Left ventricle myocardium superior (tissue), 1 donor: ENCODE measurements at regions not wholly inside any gene's neighbourhood (a gene's known extent, or its start where the extent isn't known, plus 50 kb on each side); places are given as distances from the start of the nearest gene placed in this dataset.
"Not testable (repeated sequence)": the region's sequence is repeated elsewhere in the genome, so short reads cannot be mapped to it uniquely, and the experiment has no call there.

ENCODE experiments used
- ATAC-seq: fragments of 200-7000 bp; cut with Tn5 transposase; one replicate; pipeline ENCODE4 v1.9.1; 2020; ENCODE audit warnings: mild to moderate bottlenecking, moderate library complexity
- DNase-seq: peaks from one replicate; pipeline ENCODE4 v3.0.0-alpha.2; 2020
- intact Hi-C: fragments of 100-400 bp; cut with micrococcal nuclease; formaldehyde crosslinking; loops from one replicate; pipeline ENCODE4 v1.11.0; 2022
- donor health status: DM: no; HTN: yes; CAD: no; lungs with severe emphysema.

- intact Hi-C loops, result no loop called here
- no peak for DNase-seq
- no peak for ATAC-seq
Observed at GRCh38 chr4:123116412-123116811, 194.0 kb upstream of the NUDT6 start.

- DNase-seq (no peak), ATAC-seq (no peak)
- intact Hi-C loops, result no loop called here
Observed at GRCh38 chr4:123120473-123120872, 198.1 kb upstream of the NUDT6 start.

GRCh38 chr4:123121241-123121907 is 199.0 kb upstream of the NUDT6 start:
- ATAC-seq, result no peak
- intact Hi-C loops, result no loop called here
- no peak for DNase-seq

GRCh38 chr4:123125477-123125876 is 203.1 kb upstream of the NUDT6 start:
- no peak for DNase-seq
- no peak for ATAC-seq
- intact Hi-C loops, result no loop called here

DNA sequence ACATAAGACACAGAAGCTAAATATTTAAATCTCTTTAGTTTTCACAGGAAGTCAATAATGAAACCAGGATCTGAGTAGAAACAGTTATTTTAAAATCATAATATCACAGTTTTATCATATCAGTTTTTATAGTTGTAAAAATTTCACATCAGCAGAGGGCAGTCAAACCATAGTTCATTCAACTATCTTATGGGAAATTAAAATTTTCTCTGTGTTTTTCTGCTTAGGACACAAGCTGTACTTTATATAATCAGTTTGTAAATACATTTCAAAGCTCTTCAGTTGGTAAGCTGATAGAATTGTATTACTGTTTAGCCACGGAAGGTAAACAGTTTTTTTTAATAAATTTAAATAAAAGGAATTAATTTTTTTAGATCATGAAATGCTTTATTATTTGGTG is 204.8 kb upstream of the NUDT6 start:
- ATAC-seq, result no peak
- intact Hi-C loops, result no loop called here
- DNase-seq, result no peak

GRCh38 chr4:123127875-123128274 is 205.5 kb upstream of the NUDT6 start:
- ATAC-seq (no peak), DNase-seq (no peak)
- intact Hi-C loops, result no loop called here

GRCh38 chr4:123133397-123134050 is 211.1 kb upstream of the NUDT6 start:
- DNase-seq, result no peak
- ATAC-seq, result no peak
- intact Hi-C loops, result no loop called here

DNA sequence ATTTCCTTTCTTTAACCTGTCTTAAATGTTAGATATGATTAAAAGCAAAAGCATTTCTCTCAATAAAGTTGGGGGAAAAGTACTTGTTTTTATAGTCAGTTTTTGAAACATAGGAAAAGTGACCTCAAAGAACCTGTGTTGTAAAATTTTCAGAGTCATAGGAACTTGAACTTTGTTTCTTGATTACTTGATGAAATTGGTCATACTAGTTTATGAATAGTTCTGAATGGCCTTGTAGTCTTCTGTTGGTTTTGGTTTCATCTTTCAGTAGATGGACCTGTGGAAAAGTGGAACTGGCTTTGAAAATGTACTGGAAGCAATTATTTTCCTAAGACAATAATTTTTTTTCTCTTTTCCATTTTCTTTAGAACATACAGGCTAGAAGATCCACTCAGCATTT is 222.2 kb upstream of the NUDT6 start:
- DNase-seq (no peak), ATAC-seq (no peak)
- intact Hi-C loops, result no loop called here

DNA sequence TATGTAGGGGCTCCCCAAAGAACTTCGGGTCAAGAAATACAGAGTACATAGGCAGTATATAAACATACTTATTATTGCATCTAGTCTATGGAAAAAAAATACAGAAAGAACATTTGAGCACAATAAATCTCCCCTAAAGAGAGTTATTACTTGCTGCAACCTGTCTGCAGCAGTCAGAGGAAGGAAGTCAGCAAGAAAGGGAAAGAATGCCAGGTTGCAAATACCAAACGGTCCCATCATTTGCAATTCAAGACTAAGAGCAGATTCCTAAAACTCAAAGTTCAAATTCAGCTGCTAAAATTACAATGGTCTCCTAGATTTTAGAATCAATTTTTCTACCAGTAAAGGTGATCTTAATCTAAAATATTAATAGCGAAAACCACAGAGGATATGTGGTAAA is 236.2 kb upstream of the NUDT6 start:
- DNase-seq, result no peak
- no peak for ATAC-seq
- intact Hi-C loops, result no loop called here

DNA sequence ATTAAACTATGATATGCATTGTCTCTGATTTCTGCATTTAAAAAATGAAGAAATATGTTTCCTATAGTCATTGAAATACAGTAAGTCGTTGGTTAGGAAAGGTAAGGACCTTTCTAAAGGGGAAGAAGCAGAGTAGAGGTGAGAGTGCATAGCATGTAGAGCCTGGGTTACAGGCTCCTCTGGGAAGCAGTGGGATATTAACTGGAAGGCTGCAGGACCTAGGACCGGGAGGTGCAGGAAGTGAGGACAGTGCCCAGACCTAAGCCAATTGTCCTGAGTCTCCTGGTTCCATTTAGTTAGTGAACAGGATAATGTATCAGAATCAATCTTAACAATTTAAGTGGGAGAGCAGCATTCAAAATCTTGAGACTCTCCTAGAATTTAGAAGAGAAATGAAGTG is 237.1 kb upstream of the NUDT6 start:
- DNase-seq, result no peak
- ATAC-seq, result no peak
- intact Hi-C loops, result no loop called here

DNA sequence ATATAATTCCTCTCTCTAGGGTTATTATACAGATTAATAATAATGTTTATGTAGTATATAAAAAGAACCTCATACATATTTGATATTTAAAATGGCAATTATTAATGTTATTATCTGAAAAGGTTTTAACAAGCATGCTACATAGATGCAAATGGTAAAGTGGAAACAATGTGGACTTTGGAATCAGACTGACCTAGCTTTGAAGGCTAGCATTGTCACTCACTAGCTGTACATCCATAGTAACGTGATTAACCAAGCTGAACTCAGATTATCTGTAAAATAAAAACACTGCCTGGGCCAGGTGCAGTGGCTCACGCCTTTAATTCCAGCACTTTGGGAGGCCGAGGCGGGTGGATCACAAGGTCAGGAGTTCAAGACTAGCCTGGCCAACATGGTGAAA is 233.7 kb upstream of the SPRY1 start:
- ATAC-seq, result no peak
- no peak for DNase-seq
- intact Hi-C loops, result no loop called here

GRCh38 chr4:123163501-123163900 is 233.1 kb upstream of the SPRY1 start:
- DNase-seq (no peak), ATAC-seq (no peak)
- intact Hi-C loops, result no loop called here

DNA sequence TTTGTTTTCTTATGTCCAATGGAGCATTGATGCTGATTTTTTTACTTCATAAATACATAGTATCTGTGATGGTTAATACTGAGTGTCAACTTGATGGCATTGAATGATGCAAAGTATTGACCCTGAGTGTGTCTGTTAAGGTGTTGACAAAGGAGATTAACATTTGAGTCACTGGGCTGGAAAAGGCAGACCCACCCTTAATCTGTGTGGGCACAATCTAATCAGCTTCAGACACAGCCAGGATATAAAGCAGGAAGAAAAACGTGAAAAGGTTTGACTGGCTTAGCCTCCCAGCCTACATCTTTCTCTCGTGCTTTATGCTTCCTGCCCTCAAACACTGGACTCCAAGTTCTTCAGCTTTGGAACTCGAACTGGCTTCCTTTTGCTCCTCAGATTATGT is 230.6 kb upstream of the SPRY1 start:
- ATAC-seq, result no peak

DNA sequence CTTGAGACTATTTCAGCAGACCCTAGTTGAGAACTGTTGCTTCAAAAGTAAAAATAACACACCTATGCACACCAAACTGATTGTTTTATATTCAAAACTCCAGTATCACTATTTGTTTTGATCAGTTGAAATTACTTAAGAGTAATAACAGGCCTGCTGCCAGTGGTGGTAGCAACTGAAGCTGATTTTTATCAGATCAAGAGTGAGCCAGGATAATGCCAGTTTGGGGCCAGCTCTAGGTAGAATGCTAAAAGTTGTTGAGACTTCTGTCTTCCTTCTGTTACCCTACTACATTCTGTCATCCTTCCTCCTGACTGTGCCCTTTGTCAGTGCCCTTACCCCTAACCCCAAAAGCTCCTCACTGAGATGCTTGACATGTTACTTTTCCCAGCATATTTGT is 228.7 kb upstream of the SPRY1 start:
- DNase-seq, result no peak
- ATAC-seq, result no peak
- intact Hi-C loops, result no loop called here

More for the DNA sequence above, 230.6 kb upstream of the SPRY1 start:
- no peak for DNase-seq
- intact Hi-C loops, result no loop called here

DNA sequence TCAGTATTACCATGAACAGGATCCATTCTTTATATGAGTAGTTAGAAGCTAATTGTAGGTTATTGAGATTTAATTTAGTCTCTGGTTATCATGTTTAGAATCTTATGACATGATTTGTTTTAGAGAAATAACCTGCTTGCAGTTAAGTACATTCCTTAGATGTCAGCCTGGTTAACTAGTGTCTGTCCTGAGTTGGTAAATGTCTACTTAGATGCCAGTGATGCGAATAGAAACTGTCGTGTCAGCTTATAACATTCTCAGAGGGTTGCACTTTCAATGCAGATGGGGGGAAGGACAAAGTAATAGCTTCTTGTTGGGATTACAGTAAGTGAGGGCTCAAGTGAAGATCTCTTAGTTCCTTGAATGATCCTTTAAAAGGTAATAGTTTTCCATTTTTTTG is 227.8 kb upstream of the SPRY1 start:
- DNase-seq (no peak), ATAC-seq (no peak)
- intact Hi-C loops, result no loop called here

DNA sequence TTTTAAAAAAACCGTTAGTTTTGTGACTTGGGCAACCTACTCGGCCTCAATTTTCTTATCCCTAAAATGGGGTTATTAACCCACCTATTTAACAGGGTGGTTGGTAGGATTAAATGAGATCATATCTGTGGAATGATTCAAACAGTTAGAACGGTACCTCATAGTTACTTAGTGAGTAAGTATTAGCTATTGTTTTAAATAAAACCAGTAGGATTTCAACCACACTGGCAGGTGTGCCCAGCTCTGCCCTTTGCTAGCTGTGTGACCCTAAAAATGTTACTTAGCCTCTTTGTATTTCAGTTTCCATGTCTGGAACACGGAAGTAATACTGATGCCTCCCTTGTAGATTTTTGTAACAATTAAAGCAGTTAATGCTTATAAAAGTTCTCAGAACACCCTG is 225.8 kb upstream of the SPRY1 start:
- intact Hi-C loops, result no loop called here
- no peak for ATAC-seq
- no peak for DNase-seq

- DNase-seq, result no peak
- intact Hi-C loops, result no loop called here
- ATAC-seq, result no peak
Observed at GRCh38 chr4:123176605-123177004, 220.0 kb upstream of the SPRY1 start.

DNA sequence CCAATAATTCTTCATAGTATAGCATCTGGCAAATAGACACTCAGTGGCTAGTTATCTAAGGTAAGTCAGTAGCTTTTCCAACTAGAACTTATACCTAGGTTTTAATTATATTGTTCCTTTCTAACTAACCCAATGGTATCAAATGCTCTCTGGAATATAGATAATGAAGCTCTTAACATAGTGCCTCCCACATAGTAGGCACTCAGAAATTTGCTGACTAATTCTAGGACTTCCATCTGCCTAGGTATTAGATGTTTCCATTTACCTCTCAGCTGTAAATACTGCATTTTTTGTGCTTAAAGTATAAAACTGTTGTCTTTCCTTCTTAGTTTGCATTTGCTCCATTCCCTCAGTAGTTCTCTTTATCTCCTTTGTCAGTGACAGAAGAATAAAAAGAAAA is 214.3 kb upstream of the SPRY1 start:
- intact Hi-C loops, result no loop called here
- ATAC-seq (no peak), DNase-seq (no peak)

GRCh38 chr4:123183308-123183707 is 213.3 kb upstream of the SPRY1 start:
- no peak for ATAC-seq
- intact Hi-C loops, result no loop called here
- no peak for DNase-seq

DNA sequence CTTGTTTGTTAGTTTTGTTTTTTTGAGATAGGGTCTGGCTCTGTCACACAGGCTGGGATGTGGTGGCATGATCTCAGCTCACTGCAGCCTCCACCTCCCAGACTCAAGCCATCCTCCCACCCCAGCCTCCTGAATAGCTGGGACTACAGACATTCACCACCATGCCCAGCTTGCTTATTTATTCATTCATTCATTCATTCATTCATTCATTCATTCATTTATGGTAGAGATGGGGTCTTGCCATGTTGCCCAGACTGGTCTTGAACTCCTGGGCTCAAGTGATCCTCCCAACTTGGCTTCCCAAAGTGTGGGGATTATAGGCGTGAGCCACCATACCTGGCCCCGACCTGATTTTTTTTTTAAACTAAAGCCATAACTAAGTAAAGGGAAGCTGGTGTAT is 212.8 kb upstream of the SPRY1 start:
- ATAC-seq, DNase-seq, intact Hi-C loops: not testable (repeated sequence)

DNA sequence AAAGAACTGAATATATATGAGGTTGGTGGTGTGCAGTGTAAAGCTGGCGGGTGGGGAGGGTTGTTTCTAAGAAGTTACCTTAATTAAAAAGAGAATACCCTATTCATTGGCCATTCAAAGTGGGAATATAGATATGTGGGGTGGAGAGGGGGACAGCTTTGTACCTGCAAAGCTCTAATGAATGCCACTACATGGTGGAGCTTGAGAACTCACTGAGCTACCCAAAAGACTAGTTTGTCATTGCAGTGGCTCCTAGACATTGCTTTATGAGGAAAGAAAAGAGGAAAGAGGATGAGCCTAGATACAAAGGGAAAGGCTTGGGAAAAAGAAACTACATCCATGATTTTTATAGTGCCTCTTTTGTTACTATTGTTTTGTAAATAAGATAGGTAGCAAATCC is 209.9 kb upstream of the SPRY1 start:
- intact Hi-C loops, result no loop called here
- no peak for ATAC-seq
- DNase-seq, result no peak
